Loucy (cell line): ENCODE measurements at regions not wholly inside any gene's neighbourhood (a gene's known extent, or its start where the extent isn't known, plus 50 kb on each side); places are given as distances from the start of the nearest gene placed in this dataset.

Source experiments
- H2AFZ ChIP-seq: fragments of 200-600 bp; sonication (generic); 2 replicates; pipeline ENCODE4 v1.6.0; 2016; ENCODE audit warnings: antibody characterized with exemption, mild to moderate bottlenecking, low read length, moderate library complexity
- H3F3A ChIP-seq: fragments of 200-600 bp; 2 replicates; pipeline ENCODE4 v1.6.0; 2016; ENCODE audit warnings: antibody characterized with exemption, low read depth, mild to moderate bottlenecking
- H3K27me3 ChIP-seq: fragments of 200-600 bp; sonication (generic); 2 replicates; pipeline ENCODE4 v1.6.1; 2014; ENCODE audit warnings: low read length, mild to moderate bottlenecking; ENCODE audit not compliant: insufficient read depth, poor library complexity, severe bottlenecking
- H3K36me3 ChIP-seq: fragments of 200-600 bp; sonication (generic); 2 replicates; pipeline ENCODE4 v1.6.1; 2016; ENCODE audit warnings: low read length; ENCODE audit not compliant: insufficient read depth
- H3K4me1 ChIP-seq: fragments of 200-600 bp; sonication (generic); 2 replicates; pipeline ENCODE4 v1.5.1; 2014; ENCODE audit warnings: low read length, mild to moderate bottlenecking; ENCODE audit not compliant: insufficient read depth, poor library complexity, severe bottlenecking
- H3K4me2 ChIP-seq: fragments of 200-600 bp; sonication (generic); 2 replicates; pipeline ENCODE4 v1.6.0; 2014; ENCODE audit warnings: antibody characterized with exemption, low read length, low read depth, mild to moderate bottlenecking; ENCODE audit not compliant: poor library complexity, severe bottlenecking
- H3K4me3 ChIP-seq: fragments of 200-600 bp; sonication (generic); 2 replicates; pipeline ENCODE4 v1.5.1; 2014; ENCODE audit warnings: low read length, mild to moderate bottlenecking, mixed read lengths; ENCODE audit not compliant: poor library complexity, severe bottlenecking
- H3K79me2 ChIP-seq: fragments of 200-600 bp; sonication (generic); 2 replicates; pipeline ENCODE4 v1.6.1; 2014; ENCODE audit warnings: low read length; ENCODE audit not compliant: insufficient read depth
- H3K9ac ChIP-seq: fragments of 200-600 bp; sonication (generic); 2 replicates; pipeline ENCODE4 v1.6.0; 2014; ENCODE audit warnings: mild to moderate bottlenecking, low read depth, low read length, moderate library complexity; ENCODE audit not compliant: poor library complexity, severe bottlenecking
- H3K9me2 ChIP-seq: fragments of 200-600 bp; sonication (generic); replicated peaks from 2 replicates; pipeline ENCODE4 v1.6.1; 2016; ENCODE audit warnings: low read depth, low read length, mixed read lengths
- H3K9me3 ChIP-seq: fragments of 200-600 bp; sonication (generic); 2 replicates; pipeline ENCODE4 v1.6.1; 2014; ENCODE audit warnings: mild to moderate bottlenecking, antibody characterized with exemption, low read length, low read depth; ENCODE audit not compliant: insufficient read depth
- H4K20me1 ChIP-seq: fragments of 200-600 bp; sonication (generic); 2 replicates; pipeline ENCODE4 v1.6.0; 2014; ENCODE audit warnings: antibody characterized with exemption, low read length, mild to moderate bottlenecking; ENCODE audit not compliant: insufficient read depth, poor library complexity, severe bottlenecking
- CTCF ChIP-seq: fragments of 200-600 bp; sonication (generic); conservative IDR thresholded peaks from 2 replicates; pipeline ENCODE4 v1.5.1; 2014; ENCODE audit warnings: mild to moderate bottlenecking, antibody characterized with exemption, low read length
- EZH2phosphoT487 ChIP-seq: fragments of 200-600 bp; IDR thresholded peaks from 2 replicates; pipeline ENCODE4 v1.6.1; 2018; ENCODE audit warnings: antibody characterized with exemption, mild to moderate bottlenecking, moderate library complexity, borderline replicate concordance

- H3K79me2 ChIP-seq = no peaks in the 10 kb centered on the region
- no peaks in the 10 kb centered on the region for H3K36me3 ChIP-seq
- peaks cover 20% of the 10 kb centered on the region for H3K4me1 ChIP-seq
- H3K9ac ChIP-seq = no peak overlapping the region
- H3K9me2 ChIP-seq = no peaks in the 10 kb centered on the region
- no peaks in the 10 kb centered on the region for H3F3A ChIP-seq
- H4K20me1 ChIP-seq = no peaks in the 10 kb centered on the region
- TF ChIP-seq EZH2phosphoT487 (no peak), CTCF (no peak)
- H3K9me3 ChIP-seq = no peaks in the 10 kb centered on the region
- no peaks in the 10 kb centered on the region for H3K27me3 ChIP-seq
- no peak overlapping the region for H2AFZ ChIP-seq
- no peak overlapping the region for H3K4me2 ChIP-seq
- H3K4me3 ChIP-seq = no peak overlapping the region
Observed at GRCh38 chr9:91043056-91043810, 241.6 kb downstream of the SYK start.

GRCh38 chr9:91043811-91044175 lies 242.2 kb downstream of the SYK start:
- no peaks in the 10 kb centered on the region for H4K20me1 ChIP-seq
- H3K4me2 ChIP-seq = no peak overlapping the region
- no peaks in the 10 kb centered on the region for H3F3A ChIP-seq

GRCh38 chr9:91044354-91044753 lies 242.7 kb downstream of the SYK start:
- H3K9me2 ChIP-seq = no peaks in the 10 kb centered on the region
- H3K27me3 ChIP-seq = peaks cover 7% of the 10 kb centered on the region
- H3K9me3 ChIP-seq = no peaks in the 10 kb centered on the region
- no peaks in the 10 kb centered on the region for H3K79me2 ChIP-seq
- no peak for TF ChIP-seq EZH2phosphoT487
- no peak for TF ChIP-seq CTCF
- H3F3A ChIP-seq = no peaks in the 10 kb centered on the region
- H3K4me1 ChIP-seq = peaks cover 16% of the 10 kb centered on the region
- no peak overlapping the region for H3K4me3 ChIP-seq
- H2AFZ ChIP-seq = no peak overlapping the region
- H4K20me1 ChIP-seq = no peaks in the 10 kb centered on the region
- no peaks in the 10 kb centered on the region for H3K36me3 ChIP-seq
- no peak overlapping the region for H3K9ac ChIP-seq
- H3K4me2 ChIP-seq = no peak overlapping the region

More at GRCh38 chr9:91043811-91044175, 242.2 kb downstream of the SYK start:
- no peak overlapping the region for H3K4me3 ChIP-seq
- H3K9me2 ChIP-seq = no peaks in the 10 kb centered on the region
- no peaks in the 10 kb centered on the region for H3K79me2 ChIP-seq
- H3K9me3 ChIP-seq = no peaks in the 10 kb centered on the region
- TF ChIP-seq CTCF (no peak), EZH2phosphoT487 (no peak)
- H3K4me1 ChIP-seq = peaks cover 20% of the 10 kb centered on the region
- no peaks in the 10 kb centered on the region for H3K36me3 ChIP-seq
- no peak overlapping the region for H2AFZ ChIP-seq
- H3K9ac ChIP-seq = no peak overlapping the region
- peaks cover 4% of the 10 kb centered on the region for H3K27me3 ChIP-seq
